SK-N-SH treated with all-trans-retinoic acid at 6 μM for 48 hours (cell line): ENCODE measurements at regions not wholly inside any gene's neighbourhood (a gene's known extent, or its start where the extent isn't known, plus 50 kb on each side); places are given as distances from the start of the nearest gene placed in this dataset.

Experiments
- ATAC-seq: fragments of 200-7000 bp; cut with Tn5 transposase; 3 replicates; pipeline ENCODE4 v1.9.1; 2020; ENCODE audit warnings: mild to moderate bottlenecking, moderate library complexity
- ARNTL ChIP-seq: fragments of 450-650 bp; formaldehyde crosslinking; IDR thresholded peaks from 2 replicates; pipeline ENCODE4 v1.5.0; 2020; ENCODE audit warnings: low read depth, mild to moderate bottlenecking, moderate library complexity, borderline replicate concordance
- BACH2 ChIP-seq: fragments of 250-450 bp; sonication (Bioruptor Pico); IDR thresholded peaks from 2 replicates; pipeline ENCODE4 v1.9.0; 2021; ENCODE audit warnings: mild to moderate bottlenecking, borderline replicate concordance
- CREB5 ChIP-seq: fragments of 250-450 bp; sonication (Bioruptor Pico); IDR thresholded peaks from 2 replicates; pipeline ENCODE4 v1.5.1; 2020; ENCODE audit warnings: low read depth, mild to moderate bottlenecking, moderate library complexity
- CSDC2 ChIP-seq: fragments of 250-450 bp; sonication (Bioruptor Pico); IDR thresholded peaks from 2 replicates; pipeline ENCODE4 v1.5.0; 2020; ENCODE audit warnings: mild to moderate bottlenecking, moderate library complexity
- CSRNP3 ChIP-seq: fragments of 250-450 bp; sonication (Bioruptor Pico); IDR thresholded peaks from 2 replicates; pipeline ENCODE4 v1.5.1; 2021; ENCODE audit warnings: mild to moderate bottlenecking, moderate library complexity
- ESRRG ChIP-seq: fragments of 250-450 bp; sonication (Bioruptor Pico); IDR thresholded peaks from 2 replicates; pipeline ENCODE4 v1.6.1; 2021; ENCODE audit warnings: mild to moderate bottlenecking
- ISL1 ChIP-seq: fragments of 250-450 bp; sonication (Bioruptor Pico); IDR thresholded peaks from 2 replicates; pipeline ENCODE4 v2.1.2; 2022; ENCODE audit warnings: mild to moderate bottlenecking, moderate library complexity
- OSR1 ChIP-seq: fragments of 250-450 bp; sonication (Bioruptor Pico); IDR thresholded peaks from 2 replicates; pipeline ENCODE4 v1.8.0; 2022; ENCODE audit warnings: moderate library complexity, mild to moderate bottlenecking, inconsistent platforms
- PATZ1 ChIP-seq: fragments of 250-450 bp; sonication (Bioruptor Pico); IDR thresholded peaks from 2 replicates; pipeline ENCODE4 v1.8.0; 2020; ENCODE audit warnings: mild to moderate bottlenecking, moderate library complexity, borderline replicate concordance
- POU6F1 ChIP-seq: fragments of 250-450 bp; sonication (Bioruptor Pico); IDR thresholded peaks from 2 replicates; pipeline ENCODE4 v1.8.0; 2021; ENCODE audit warnings: low read depth, mild to moderate bottlenecking, moderate library complexity, borderline replicate concordance
- PPARA ChIP-seq: fragments of 250-450 bp; sonication (Bioruptor Pico); IDR thresholded peaks from 2 replicates; pipeline ENCODE4 v1.5.0; 2020; ENCODE audit warnings: mild to moderate bottlenecking, borderline replicate concordance
- SNAI2 ChIP-seq: fragments of 250-450 bp; sonication (Bioruptor Pico); IDR thresholded peaks from 2 replicates; pipeline ENCODE4 v1.5.0; 2020; ENCODE audit warnings: mild to moderate bottlenecking, moderate library complexity
- TCF4 ChIP-seq: fragments of 250-450 bp; sonication (Bioruptor Pico); IDR thresholded peaks from 2 replicates; pipeline ENCODE4 v1.8.0; 2021; ENCODE audit warnings: mild to moderate bottlenecking, moderate library complexity, borderline replicate concordance
- TOX ChIP-seq: fragments of 250-450 bp; sonication (Bioruptor Pico); IDR thresholded peaks from 2 replicates; pipeline ENCODE4 v1.8.0; 2021; ENCODE audit warnings: mild to moderate bottlenecking, moderate library complexity, borderline replicate concordance
- TSHZ2 ChIP-seq: fragments of 250-450 bp; sonication (Bioruptor Pico); IDR thresholded peaks from 2 replicates; pipeline ENCODE4 v1.5.0; 2020; ENCODE audit warnings: mild to moderate bottlenecking, moderate library complexity
- ZC3H10 ChIP-seq: fragments of 250-450 bp; sonication (Bioruptor Pico); IDR thresholded peaks from 2 replicates; pipeline ENCODE4 v1.5.1; 2021; ENCODE audit warnings: mild to moderate bottlenecking, moderate library complexity
- ZFP3 ChIP-seq: fragments of 250-450 bp; sonication (Bioruptor Pico); IDR thresholded peaks from 2 replicates; pipeline ENCODE4 v1.5.0; 2020; ENCODE audit warnings: mild to moderate bottlenecking, moderate library complexity
- ZNF565 ChIP-seq: fragments of 450-650 bp; formaldehyde crosslinking; conservative IDR thresholded peaks from 2 replicates; pipeline ENCODE4 v1.5.0; 2020; ENCODE audit warnings: low read depth, mild to moderate bottlenecking, moderate library complexity
- ZNF70 ChIP-seq: fragments of 450-650 bp; formaldehyde crosslinking; IDR thresholded peaks from 2 replicates; pipeline ENCODE4 v1.5.0; 2020; ENCODE audit warnings: mild to moderate bottlenecking, moderate library complexity
- ZNF8 ChIP-seq: fragments of 450-650 bp; formaldehyde crosslinking; IDR thresholded peaks from 2 replicates; pipeline ENCODE4 v1.5.0; 2020; ENCODE audit warnings: mild to moderate bottlenecking, moderate library complexity

GRCh38 chr12:42855362-42855950 lies 265.9 kb upstream of the PRICKLE1 start (continued):
- TF ChIP-seq TOX (CRISPR knock-in tag) (no peak), SNAI2 (CRISPR knock-in tag) (no peak), PPARA (CRISPR knock-in tag) (no peak), ISL1 (no peak), POU6F1 (CRISPR knock-in tag) (no peak), ESRRG (CRISPR knock-in tag) (no peak), ZC3H10 (CRISPR knock-in tag) (no peak), ARNTL (CRISPR knock-in tag) (no peak), ZNF565 (no peak)

- ATAC-seq: no peak
- TF ChIP-seq ZNF8 (CRISPR knock-in tag): no peak
- TF ChIP-seq ARNTL (CRISPR knock-in tag): no peak
- TF ChIP-seq POU6F1 (CRISPR knock-in tag): no peak
- no peak for TF ChIP-seq ESRRG (CRISPR knock-in tag)
These were observed 265.3 kb upstream of the PRICKLE1 start for GRCh38 chr12:42854826-42855225.

- no peak for ATAC-seq
- TF ChIP-seq ZNF8 (CRISPR knock-in tag) (no peak), ARNTL (CRISPR knock-in tag) (no peak), ZFP3 (CRISPR knock-in tag) (no peak), ISL1 (no peak), OSR1 (no peak), TCF4 (CRISPR knock-in tag) (no peak), CREB5 (CRISPR knock-in tag) (no peak), ZNF70 (CRISPR knock-in tag) (no peak), PPARA (CRISPR knock-in tag) (no peak), BACH2 (CRISPR knock-in tag) (no peak), PATZ1 (CRISPR knock-in tag) (no peak), ZNF565 (no peak), ESRRG (CRISPR knock-in tag) (no peak), CSDC2 (CRISPR knock-in tag) (no peak)
These were observed 264.7 kb upstream of the PRICKLE1 start for GRCh38 chr12:42854208-42854607.

GRCh38 chr12:42853370-42854140 lies 264.0 kb upstream of the PRICKLE1 start:
- no peak for TF ChIP-seq TSHZ2 (CRISPR knock-in tag)
- no peak for TF ChIP-seq ZNF565
- no peak for TF ChIP-seq CSRNP3 (CRISPR knock-in tag)
- ATAC-seq: no peak
